ENCODE measurements at regions not wholly inside any gene's neighbourhood (a gene's known extent, or its start where the extent isn't known, plus 50 kb on each side); places are given as distances from the start of the nearest gene placed in this dataset.
"Not testable (repeated sequence)": the region's sequence is repeated elsewhere in the genome, so short reads cannot be mapped to it uniquely, and the experiment has no call there.

- H3K4me2 ChIP-seq (ENCODE audit: low read depth, low read length); DNase-seq (ENCODE audit: low spot score); H3K36me3 ChIP-seq (replicated peaks in 1 of 2; ENCODE audit: control insufficient read depth in 1 of 2, insufficient read depth in 2 of 2, low read length in 2 of 2); in situ Hi-C loops (cut with HindIII; ENCODE audit: extremely low pct_ligation_motif_present, low pct_unique_long_range_greater_than_20kb); H4K20me1 ChIP-seq (ENCODE audit: insufficient read depth, low read length); H3K9me3 ChIP-seq (ENCODE audit: low read length); H3K9ac ChIP-seq (ENCODE audit: insufficient read depth, low read depth, low read length); FAIRE-seq; CTCF ChIA-PET (ENCODE audit: low intra/inter-chr PET ratio, low total read pairs); H3K4me3 ChIP-seq (replicated peaks in 1 of 3; ENCODE audit: insufficient read depth in 1 of 3, low read depth in 2 of 3, low read length in 3 of 3); intact Hi-C loops (cut with micrococcal nuclease; ENCODE audit: unreplicated experiment); H3K27ac ChIP-seq (ENCODE audit: extremely low read length, insufficient read depth, low read length); H3K27me3 ChIP-seq (ENCODE audit: control insufficient read depth in 1 of 2, insufficient read depth in 2 of 2, low read length in 2 of 2); H2AFZ ChIP-seq (ENCODE audit: low read length); H3K79me2 ChIP-seq (ENCODE audit: insufficient read depth, low read length); BruUV-seq (replicated peaks); H3K4me1 ChIP-seq (ENCODE audit: insufficient read depth, low read length); ATAC-seq; POLR2A ChIA-PET: not testable (repeated sequence)
- TF ChIP-seq ZNF768 (CRISPR knock-in tag; IDR thresholded peaks at IDR 0.05): peak; percentile 67; the same call in 1 of the 2 replicates
- 63% methylated on average over 15 of the region's 15 CpGs for WGBS (ENCODE audit: low lambda C conversion rate)
Measured at GRCh38 chr7:73225745-73226144, 82.9 kb downstream of the NSUN5 start.

GRCh38 chr7:73221724-73222123 lies 86.9 kb downstream of the NSUN5 start:
- H3K4me1 ChIP-seq (ENCODE audit: insufficient read depth, low read length); H4K20me1 ChIP-seq (ENCODE audit: insufficient read depth, low read length); H3K27me3 ChIP-seq (ENCODE audit: control insufficient read depth in 1 of 2, insufficient read depth in 2 of 2, low read length in 2 of 2); POLR2A ChIA-PET; H3K9ac ChIP-seq (ENCODE audit: insufficient read depth, low read depth, low read length); H3K27ac ChIP-seq (ENCODE audit: extremely low read length, insufficient read depth, low read length); H3K9me3 ChIP-seq (ENCODE audit: low read length); H3K4me3 ChIP-seq (replicated peaks in 1 of 3; ENCODE audit: insufficient read depth in 1 of 3, low read depth in 2 of 3, low read length in 3 of 3); H3K79me2 ChIP-seq (ENCODE audit: insufficient read depth, low read length); H2AFZ ChIP-seq (ENCODE audit: low read length); in situ Hi-C loops (cut with HindIII; ENCODE audit: extremely low pct_ligation_motif_present, low pct_unique_long_range_greater_than_20kb); FAIRE-seq; CTCF ChIA-PET (ENCODE audit: low intra/inter-chr PET ratio, low total read pairs); BruUV-seq (replicated peaks); DNase-seq (ENCODE audit: low spot score); intact Hi-C loops (cut with micrococcal nuclease; ENCODE audit: unreplicated experiment); ATAC-seq; H3K4me2 ChIP-seq (ENCODE audit: low read depth, low read length); H3K36me3 ChIP-seq (replicated peaks in 1 of 2; ENCODE audit: control insufficient read depth in 1 of 2, insufficient read depth in 2 of 2, low read length in 2 of 2): not testable (repeated sequence)
- no CpG with 5 or more reads among the region's 6 CpGs for WGBS (ENCODE audit: low lambda C conversion rate)

- H3K79me2 ChIP-seq (ENCODE audit: insufficient read depth, low read length); H3K27ac ChIP-seq (ENCODE audit: extremely low read length, insufficient read depth, low read length); H3K4me1 ChIP-seq (ENCODE audit: insufficient read depth, low read length); H3K27me3 ChIP-seq (ENCODE audit: control insufficient read depth in 1 of 2, insufficient read depth in 2 of 2, low read length in 2 of 2); H4K20me1 ChIP-seq (ENCODE audit: insufficient read depth, low read length); FAIRE-seq; H3K4me3 ChIP-seq (replicated peaks in 1 of 3; ENCODE audit: insufficient read depth in 1 of 3, low read depth in 2 of 3, low read length in 3 of 3); H3K36me3 ChIP-seq (replicated peaks in 1 of 2; ENCODE audit: control insufficient read depth in 1 of 2, insufficient read depth in 2 of 2, low read length in 2 of 2); H3K4me2 ChIP-seq (ENCODE audit: low read depth, low read length); BruUV-seq (replicated peaks); POLR2A ChIA-PET; intact Hi-C loops (cut with micrococcal nuclease; ENCODE audit: unreplicated experiment); H3K9ac ChIP-seq (ENCODE audit: insufficient read depth, low read depth, low read length); DNase-seq (ENCODE audit: low spot score); CTCF ChIA-PET (ENCODE audit: low intra/inter-chr PET ratio, low total read pairs); H3K9me3 ChIP-seq (ENCODE audit: low read length); in situ Hi-C loops (cut with HindIII; ENCODE audit: extremely low pct_ligation_motif_present, low pct_unique_long_range_greater_than_20kb); H2AFZ ChIP-seq (ENCODE audit: low read length): not testable (repeated sequence)
- no CpG with 5 or more reads among the region's 6 CpGs for WGBS (ENCODE audit: low lambda C conversion rate)
- ATAC-seq: peak; percentile 55
Measured at GRCh38 chr7:73220766-73221370, 87.8 kb downstream of the NSUN5 start.

GRCh38 chr7:73220357-73220756 lies 88.3 kb downstream of the NSUN5 start:
- ATAC-seq: peak; percentile 21
- CTCF ChIA-PET (ENCODE audit: low intra/inter-chr PET ratio, low total read pairs); H3K27me3 ChIP-seq (ENCODE audit: control insufficient read depth in 1 of 2, insufficient read depth in 2 of 2, low read length in 2 of 2); H3K36me3 ChIP-seq (replicated peaks in 1 of 2; ENCODE audit: control insufficient read depth in 1 of 2, insufficient read depth in 2 of 2, low read length in 2 of 2); H4K20me1 ChIP-seq (ENCODE audit: insufficient read depth, low read length); H3K9me3 ChIP-seq (ENCODE audit: low read length); H3K9ac ChIP-seq (ENCODE audit: insufficient read depth, low read depth, low read length); H2AFZ ChIP-seq (ENCODE audit: low read length); H3K4me2 ChIP-seq (ENCODE audit: low read depth, low read length); FAIRE-seq; intact Hi-C loops (cut with micrococcal nuclease; ENCODE audit: unreplicated experiment); H3K79me2 ChIP-seq (ENCODE audit: insufficient read depth, low read length); H3K4me1 ChIP-seq (ENCODE audit: insufficient read depth, low read length); DNase-seq (ENCODE audit: low spot score); POLR2A ChIA-PET; H3K4me3 ChIP-seq (replicated peaks in 1 of 3; ENCODE audit: insufficient read depth in 1 of 3, low read depth in 2 of 3, low read length in 3 of 3); H3K27ac ChIP-seq (ENCODE audit: extremely low read length, insufficient read depth, low read length); in situ Hi-C loops (cut with HindIII; ENCODE audit: extremely low pct_ligation_motif_present, low pct_unique_long_range_greater_than_20kb); BruUV-seq (replicated peaks): not testable (repeated sequence)
- WGBS (ENCODE audit: low lambda C conversion rate): no CpG with 5 or more reads among the region's 15 CpGs

Data from HepG2 (cell line).